NCI-H524 (cell line): ENCODE measurements at regions not wholly inside any gene's neighbourhood (a gene's known extent, or its start where the extent isn't known, plus 50 kb on each side); places are given as distances from the start of the nearest gene placed in this dataset.
"Not testable (repeated sequence)": the region's sequence is repeated elsewhere in the genome, so short reads cannot be mapped to it uniquely, and the experiment has no call there.

Experiments
- DNase-seq, 2 experiments: peaks; one replicate each; lab custom pipeline; 2025; lab: John Stamatoyannopoulos, UW

- DNase-seq, result not testable (repeated sequence)
Measured at GRCh38 chr11:67768001-67768730, 93.7 kb upstream of the ALDH3B2 start.

DNA sequence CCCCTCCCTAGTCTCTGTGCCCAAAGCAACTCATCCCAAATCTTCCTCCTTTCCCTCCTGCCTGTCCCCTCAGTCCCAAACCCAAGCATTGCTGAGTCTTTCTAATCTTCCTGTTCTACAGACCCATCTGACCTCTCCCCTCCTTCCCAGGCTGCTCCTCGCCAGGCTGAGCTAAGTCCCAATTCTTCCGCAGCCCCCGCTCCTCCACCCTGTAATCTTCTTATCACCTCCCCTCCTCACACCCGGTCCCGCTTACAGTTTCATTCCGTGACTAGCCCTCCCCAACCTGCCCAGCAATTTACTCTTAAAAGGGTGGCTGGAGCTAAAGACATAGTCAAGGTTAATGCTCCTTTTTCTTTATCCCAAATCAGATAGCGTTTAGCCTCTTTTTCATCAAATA lies 86.8 kb upstream of the ALDH3B2 start:
- DNase-seq, result peak; percentile 5 to 38

- not testable (repeated sequence) for DNase-seq
Measured at GRCh38 chr11:67759321-67759720, 84.9 kb upstream of the ALDH3B2 start.

DNA sequence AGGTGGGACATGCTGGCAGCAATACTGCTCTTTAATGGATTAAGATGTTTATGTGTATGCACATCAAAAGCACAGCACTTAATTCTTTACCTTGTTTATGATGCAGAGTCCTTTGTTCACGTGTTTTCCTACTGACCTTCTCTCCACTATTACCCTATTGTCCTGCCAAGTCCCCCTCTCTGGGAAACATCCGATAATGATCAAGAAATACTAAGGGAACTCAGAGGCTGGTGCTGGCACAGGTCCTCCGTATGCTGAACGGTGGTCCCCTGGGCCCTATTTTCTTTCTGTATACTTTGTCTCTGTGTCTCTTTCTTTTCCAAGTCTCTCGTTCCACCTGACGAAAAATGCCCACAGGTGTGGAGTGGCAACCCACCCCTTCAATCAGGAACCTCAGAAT lies 84.0 kb upstream of the ALDH3B2 start:
- not testable (repeated sequence) for DNase-seq

DNA sequence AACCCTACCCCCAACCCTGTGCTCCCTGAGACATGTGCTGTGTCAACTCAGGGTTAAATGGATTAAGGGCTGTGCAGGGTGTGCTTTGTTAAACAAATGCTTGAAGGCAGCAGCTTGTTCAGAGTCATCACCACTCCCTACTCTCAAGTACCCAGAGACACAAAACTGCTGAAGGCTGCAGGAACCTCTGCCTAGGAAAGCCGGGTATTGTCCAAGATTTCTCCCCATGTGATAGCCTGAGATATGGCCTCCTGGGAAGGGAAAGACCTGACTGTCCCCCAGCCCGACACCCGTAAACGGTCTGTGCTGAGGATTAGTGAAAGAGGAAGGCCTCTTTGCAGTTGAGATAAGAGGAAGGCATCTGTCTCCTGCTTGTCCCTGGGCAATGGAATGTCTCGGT lies 83.6 kb upstream of the ALDH3B2 start:
- DNase-seq, result peak; percentile 18 to 70

- DNase-seq, result not testable (repeated sequence)
Measured at GRCh38 chr11:67753820-67754219, 79.4 kb upstream of the ALDH3B2 start.

GRCh38 chr11:67745181-67745726 lies 70.8 kb upstream of the ALDH3B2 start:
- DNase-seq, result no peak

DNA sequence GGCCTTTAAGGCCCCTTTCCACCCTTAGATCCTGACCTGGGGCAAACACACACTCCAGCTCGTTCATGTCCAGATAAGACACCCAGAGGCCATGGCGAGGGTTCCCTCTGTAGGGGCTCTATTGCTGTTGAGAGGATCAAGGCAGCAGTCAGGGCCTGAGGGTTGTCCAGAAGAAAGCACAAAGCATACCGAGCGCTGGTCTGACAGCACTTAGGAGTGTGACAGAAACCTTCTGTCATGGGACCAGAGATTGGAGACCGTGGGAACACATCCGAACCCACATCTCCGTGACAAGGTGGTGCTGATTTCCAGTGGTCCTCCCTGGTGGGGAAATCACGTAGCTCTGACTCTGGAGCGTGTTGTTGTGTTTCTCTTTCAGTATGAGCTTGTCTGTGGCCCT lies 69.8 kb upstream of the ALDH3B2 start:
- not testable (repeated sequence) for DNase-seq

DNA sequence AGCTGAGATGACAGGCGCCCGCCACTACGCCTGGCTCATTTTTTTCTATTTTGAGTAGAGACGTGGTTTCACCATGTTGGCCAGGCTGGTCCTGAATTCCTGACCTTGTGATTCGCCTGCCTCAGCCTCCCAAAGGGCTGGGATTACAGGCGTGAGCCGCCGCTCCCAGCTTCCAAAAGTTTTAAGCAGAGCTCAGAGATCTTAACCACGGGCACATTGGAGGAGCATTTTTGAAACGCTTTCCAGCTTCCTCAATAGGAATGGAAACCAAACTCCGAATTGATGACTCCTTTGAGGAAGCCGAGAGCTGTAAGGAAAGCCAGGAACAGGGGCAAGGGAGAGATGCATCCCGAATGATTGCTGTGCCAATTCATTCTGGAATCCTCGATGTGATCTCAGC lies 63.8 kb upstream of the ALDH3B2 start:
- DNase-seq, result not testable (repeated sequence)

GRCh38 chr11:67737562-67738080 lies 63.2 kb upstream of the ALDH3B2 start:
- DNase-seq, result not testable (repeated sequence)

GRCh38 chr11:67732045-67732787 lies 57.8 kb upstream of the ALDH3B2 start:
- DNase-seq, result peak; percentile 66 to 78

DNA sequence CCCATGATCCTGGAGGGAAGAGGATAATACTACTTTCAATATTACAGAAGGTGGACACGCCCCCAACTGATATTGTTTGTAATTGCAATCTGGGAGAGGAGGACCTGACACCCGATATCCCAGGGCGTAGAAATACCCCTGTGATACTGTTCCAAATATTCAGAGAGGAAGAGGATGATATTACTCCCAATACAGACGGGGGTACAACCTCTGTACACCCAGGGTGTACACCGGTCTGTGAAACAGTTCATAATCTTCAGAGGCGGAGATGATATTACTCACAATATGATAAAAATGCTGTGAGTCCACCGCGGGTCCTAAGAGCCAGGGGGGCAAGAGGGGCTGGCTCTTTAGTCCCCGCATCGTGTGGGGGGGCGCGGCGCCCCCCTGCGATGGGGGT lies 57.2 kb upstream of the ALDH3B2 start:
- DNase-seq, result peak in 1 of 2 experiments; percentile 24

- DNase-seq, result not testable (repeated sequence)
Measured at GRCh38 chr11:67728163-67728571, 53.7 kb upstream of the ALDH3B2 start.

- DNase-seq, result not testable (repeated sequence)
Measured at GRCh38 chr11:67727066-67728040, 52.9 kb upstream of the ALDH3B2 start.
